HepG2 (cell line): ENCODE measurements at regions not wholly inside any gene's neighbourhood (a gene's known extent, or its start where the extent isn't known, plus 50 kb on each side); places are given as distances from the start of the nearest gene placed in this dataset.

Source experiments
- ATAC-seq: fragments of 200-7000 bp; cut with Tn5 transposase; 3 replicates; pipeline ENCODE4 v1.9.1; 2020; ENCODE audit warnings: mild to moderate bottlenecking, moderate library complexity
- BruUV-seq: library from RNA; stranded (reverse); fragments of 400-500 nt; replicated peaks from 2 replicates; lab custom pipeline; 2021; lab: Mats Ljungman, UMichigan
- CTCF ChIA-PET: fragments of 300-600 bp; formaldehyde crosslinking; extraction: SDS; loops from one replicate; lab custom pipeline; 2021; ENCODE audit warnings: low total read pairs, inconsistent platforms, low intra/inter-chr PET ratio; lab: Yijun Ruan, JAX
- POLR2A ChIA-PET: fragments of 350-600 bp; sonication (Branson Sonifier 250); formaldehyde crosslinking; loops from one replicate; lab custom pipeline; 2020; ENCODE audit warnings: antibody characterized with exemption, inconsistent platforms; lab: Yijun Ruan, JAX
- DNase-seq: peaks from one replicate; pipeline ENCODE4 v3.0.0-alpha.2; 2015; ENCODE audit warnings: low spot score
- FAIRE-seq: peaks from 3 replicates; lab custom pipeline; 2011; peaks lifted over from hg19 to GRCh38; lab: Jason Lieb, UNC
- H2AFZ ChIP-seq: one replicate; pipeline ENCODE4 v1.6.1; 2011; ENCODE audit warnings: low read length, inconsistent platforms
- H3K27ac ChIP-seq: fragments of 300-600 bp; 3 replicates; pipeline ENCODE4 v1.8.0; 2011; ENCODE audit warnings: mixed run types, mild to moderate bottlenecking, mixed read lengths, low read length, inconsistent platforms; ENCODE audit not compliant: insufficient read depth; ENCODE audit errors: extremely low read length
- H3K27me3 ChIP-seq, 2 experiments: fragments of 200-600 bp in 1 of 2; 2 replicates in 1 of 2; 3 replicates in 1 of 2; pipeline versions ENCODE4 v1.6.0 to v1.8.0; 2011; ENCODE audit warnings: low read length in 2 of 2, mild to moderate bottlenecking in 2 of 2, moderate library complexity in 2 of 2, inconsistent platforms in 1 of 2; ENCODE audit not compliant: insufficient read depth in 2 of 2, control insufficient read depth in 1 of 2
- H3K36me3 ChIP-seq, 2 experiments: fragments of 200-600 bp in 1 of 2; replicated peaks in 1 of 2; 2 replicates in 1 of 2; 3 replicates in 1 of 2; pipeline versions ENCODE4 v1.5.1 to v1.8.0; 2011; ENCODE audit warnings: low read length in 2 of 2, inconsistent platforms in 1 of 2; ENCODE audit not compliant: insufficient read depth in 2 of 2, control insufficient read depth in 1 of 2
- H3K4me1 ChIP-seq: 2 replicates; pipeline ENCODE4 v1.5.1; 2012; ENCODE audit warnings: low read length, inconsistent platforms; ENCODE audit not compliant: insufficient read depth
- H3K4me2 ChIP-seq: 2 replicates; pipeline ENCODE4 v1.6.0; 2011; ENCODE audit warnings: low read depth, low read length, inconsistent platforms
- H3K4me3 ChIP-seq, 3 experiments: fragments of 200-600 bp in 1 of 3; sonication (generic), shearing (Covaris generic) in 1 of 3; replicated peaks in 1 of 3; 2 replicates each; pipeline ENCODE4 v1.5.1; 2011 to 2016; ENCODE audit warnings: low read length in 3 of 3, inconsistent platforms in 2 of 3, low read depth in 2 of 3, mild to moderate bottlenecking in 2 of 3, control low read depth in 1 of 3, mixed read lengths in 1 of 3; ENCODE audit not compliant: insufficient read depth in 1 of 3
- H3K79me2 ChIP-seq: one replicate; pipeline ENCODE4 v1.6.1; 2011; ENCODE audit warnings: low read length, inconsistent platforms; ENCODE audit not compliant: insufficient read depth
- H3K9ac ChIP-seq: 2 replicates; pipeline ENCODE4 v1.6.0; 2011; ENCODE audit warnings: mild to moderate bottlenecking, low read depth, low read length, inconsistent platforms; ENCODE audit not compliant: insufficient read depth
- H3K9me3 ChIP-seq: 2 replicates; pipeline ENCODE4 v1.5.1; 2012; ENCODE audit warnings: mild to moderate bottlenecking, low read length
- H4K20me1 ChIP-seq: 2 replicates; pipeline ENCODE4 v1.6.0; 2011; ENCODE audit warnings: inconsistent platforms, mild to moderate bottlenecking, low read length, moderate library complexity; ENCODE audit not compliant: insufficient read depth
- HNF1A ChIP-seq, 2 experiments: sonication (generic) in 1 of 2; formaldehyde crosslinking in 1 of 2; IDR thresholded peaks; 2 replicates each; pipeline versions ENCODE4 v1.4.0 to v1.6.1; 2016 to 2020; ENCODE audit warnings: borderline replicate concordance in 1 of 2, low read depth in 1 of 2, mild to moderate bottlenecking in 1 of 2, missing genetic modification reagents in 1 of 2
- MAFG ChIP-seq: sonication (generic); formaldehyde crosslinking; IDR thresholded peaks from 2 replicates; pipeline ENCODE4 v1.5.1; 2020; ENCODE audit warnings: mild to moderate bottlenecking, missing genetic modification reagents
- MTERF4 ChIP-seq: sonication (generic); formaldehyde crosslinking; IDR thresholded peaks from 2 replicates; pipeline ENCODE4 v1.8.0; 2023; ENCODE audit warnings: mild to moderate bottlenecking, missing genetic modification reagents
- SOX6 ChIP-seq, 2 experiments: fragments of 450-650 bp in 1 of 2; sonication (generic) in 1 of 2; formaldehyde crosslinking in 1 of 2; IDR thresholded peaks; 2 replicates each; pipeline versions ENCODE4 v1.4.0 to v1.6.1; 2017 to 2020; ENCODE audit warnings: antibody characterized with exemption in 1 of 2, mild to moderate bottlenecking in 1 of 2, missing genetic modification reagents in 1 of 2
- TEAD2 ChIP-seq: sonication (generic); formaldehyde crosslinking; IDR thresholded peaks from 2 replicates; pipeline ENCODE4 v1.9.0; 2021; ENCODE audit warnings: missing genetic modification reagents
- ZBTB42 ChIP-seq: sonication (generic); formaldehyde crosslinking; IDR thresholded peaks from 2 replicates; pipeline ENCODE4 v1.5.0; 2020; ENCODE audit warnings: mild to moderate bottlenecking, missing genetic modification reagents
- ZFP36L2 ChIP-seq: sonication (generic); formaldehyde crosslinking; IDR thresholded peaks from 2 replicates; pipeline ENCODE4 v1.4.0; 2020; ENCODE audit warnings: missing genetic modification reagents
- ZNF235 ChIP-seq: sonication (generic); formaldehyde crosslinking; IDR thresholded peaks from 2 replicates; pipeline ENCODE4 v1.8.1; 2023; ENCODE audit warnings: mild to moderate bottlenecking, missing genetic modification reagents, borderline replicate concordance
- ZNF558 ChIP-seq: sonication (generic); formaldehyde crosslinking; IDR thresholded peaks from 2 replicates; pipeline ENCODE4 v1.9.0; 2022; ENCODE audit warnings: mild to moderate bottlenecking, missing genetic modification reagents, borderline replicate concordance
- ZNF563 ChIP-seq: sonication (generic); formaldehyde crosslinking; IDR thresholded peaks from 2 replicates; pipeline ENCODE4 v1.8.0; 2022; ENCODE audit warnings: mild to moderate bottlenecking, moderate library complexity, missing genetic modification reagents
- ZNF749 ChIP-seq: sonication (generic); formaldehyde crosslinking; IDR thresholded peaks from 2 replicates; pipeline ENCODE4 v1.8.0; 2022; ENCODE audit warnings: mild to moderate bottlenecking, missing genetic modification reagents, moderate library complexity, borderline replicate concordance
- ZNF766 ChIP-seq: sonication (generic); formaldehyde crosslinking; IDR thresholded peaks from 2 replicates; pipeline ENCODE4 v1.5.0; 2020; ENCODE audit warnings: missing genetic modification reagents, borderline replicate concordance
- WGBS: methylation state at CpG from one replicate; pipeline ENCODE4 v1.1.6; 2017; ENCODE audit warnings: low lambda C conversion rate; 5-methylcytosine and 5-hydroxymethylcytosine counted together
- in situ Hi-C: cut with HindIII; loops from 2 replicates; pipeline ENCODE4 v1.10.0; 2017; ENCODE audit warnings: low pct_unique_long_range_greater_than_20kb; ENCODE audit not compliant: extremely low pct_ligation_motif_present
- intact Hi-C: fragments of 100-400 bp; cut with micrococcal nuclease; formaldehyde crosslinking; loops from one replicate; pipeline ENCODE4 v1.10.0; 2022; ENCODE audit not compliant: unreplicated experiment

GRCh38 chr4:154014407-154015321, 225.8 kb upstream of the SFRP2 start:
- H3K79me2 ChIP-seq, result no peaks in the 10 kb centered on the region
- in situ Hi-C loops (no loop called here), intact Hi-C loops (no loop called here)
- H2AFZ ChIP-seq, result no peak overlapping the region
- no TSS peak for BruUV-seq
- no peaks in the 10 kb centered on the region for H3K9me3 ChIP-seq
- H3K27me3 ChIP-seq, result peaks cover 0 to 8% of the 10 kb centered on the region in 2 experiments; a peak in 2 of 5 replicates
- TF ChIP-seq ZNF563 (CRISPR knock-in tag) (no peak), SOX6 (IDR thresholded peaks at IDR 0.05) (no peak), SOX6 (CRISPR knock-in tag; IDR thresholded peaks at IDR 0.05) (no peak)
- H3K4me3 ChIP-seq, result no peak overlapping the region
- no peaks in the 10 kb centered on the region for H3K36me3 ChIP-seq
- POLR2A ChIA-PET, result no interaction called here
- no peak overlapping the region for H3K4me2 ChIP-seq
- H4K20me1 ChIP-seq, result no peaks in the 10 kb centered on the region
- no peak overlapping the region for H3K27ac ChIP-seq
- DNase-seq (no peak), FAIRE-seq (no peak), ATAC-seq (no peak)
- H3K4me1 ChIP-seq, result no peaks in the 10 kb centered on the region
- H3K9ac ChIP-seq, result no peak overlapping the region
- CTCF ChIA-PET, result no interaction called here
- WGBS, result 1% methylated on average over 6 of the region's 7 CpGs

- H3K4me2 ChIP-seq, result no peak overlapping the region
- H3K9ac ChIP-seq, result no peak overlapping the region
- H3K79me2 ChIP-seq, result no peaks in the 10 kb centered on the region
- CTCF ChIA-PET, result no interaction called here
- H2AFZ ChIP-seq, result no peak overlapping the region
- peaks cover 0 to 8% of the 10 kb centered on the region in 2 experiments; a peak in 2 of 5 replicates for H3K27me3 ChIP-seq
- DNase-seq (no peak), ATAC-seq (no peak), FAIRE-seq (no peak)
- in situ Hi-C loops (no loop called here), intact Hi-C loops (no loop called here)
- H3K36me3 ChIP-seq, result no peaks in the 10 kb centered on the region
- H4K20me1 ChIP-seq, result no peaks in the 10 kb centered on the region
- no peak overlapping the region for H3K27ac ChIP-seq
- no peaks in the 10 kb centered on the region for H3K4me1 ChIP-seq
- POLR2A ChIA-PET, result no interaction called here
- no TSS peak for BruUV-seq
- H3K9me3 ChIP-seq, result no peaks in the 10 kb centered on the region
- H3K4me3 ChIP-seq, result no peak overlapping the region
- TF ChIP-seq ZFP36L2 (CRISPR knock-in tag), result no peak
- no peak for TF ChIP-seq TEAD2 (CRISPR knock-in tag)
- TF ChIP-seq ZNF558, result no peak
- TF ChIP-seq ZNF766, result no peak
- TF ChIP-seq MAFG (CRISPR knock-in tag), result no peak
- TF ChIP-seq HNF1A (IDR thresholded peaks at IDR 0.05; ENCODE audit: low read depth), result no peak
- no peak for TF ChIP-seq HNF1A (CRISPR knock-in tag; IDR thresholded peaks at IDR 0.05; ENCODE audit: borderline replicate concordance)
- no peak for TF ChIP-seq ZNF235 (CRISPR knock-in tag)
- no peak for TF ChIP-seq ZNF749 (CRISPR knock-in tag)
- no peak for TF ChIP-seq MTERF4 (CRISPR knock-in tag)
- TF ChIP-seq ZBTB42 (CRISPR knock-in tag), result no peak
These were observed 224.7 kb upstream of the SFRP2 start for GRCh38 chr4:154013576-154013975.
